Amygdala (tissue), 56 donors: ENCODE measurements at regions not wholly inside any gene's neighbourhood (a gene's known extent, or its start where the extent isn't known, plus 50 kb on each side); places are given as distances from the start of the nearest gene placed in this dataset.
A peak's percentile ranks its signal among the peaks of the same experiment; 100 is the strongest.

Experiments used
- DNase-seq, 56 donors: peaks; one replicate each; lab custom pipeline; 2025; lab: John Stamatoyannopoulos, UW

- no peak for DNase-seq
Observed at GRCh38 chr10:61110188-61110844, 166.3 kb upstream of the RHOBTB1 start.

GRCh38 chr10:61108915-61109314 lies 164.9 kb upstream of the RHOBTB1 start:
- DNase-seq = no peak

- no peak for DNase-seq
Observed at GRCh38 chr10:61100887-61101286, 156.9 kb upstream of the RHOBTB1 start.

GRCh38 chr10:61099756-61100155 lies 155.8 kb upstream of the RHOBTB1 start:
- no peak for DNase-seq

GRCh38 chr10:61098966-61099365 lies 155.0 kb upstream of the RHOBTB1 start:
- no peak for DNase-seq

- DNase-seq = no peak
Observed at GRCh38 chr10:61097026-61097425, 153.0 kb upstream of the RHOBTB1 start.

- DNase-seq = peak in 2 of 56 donors; percentile 6 to 36
Observed at GRCh38 chr10:61096056-61096455, 152.1 kb upstream of the RHOBTB1 start.

- DNase-seq = no peak
Observed at GRCh38 chr10:61091531-61091930, 147.5 kb upstream of the RHOBTB1 start.

- no peak for DNase-seq
Observed at GRCh38 chr10:61089251-61089650, 145.3 kb upstream of the RHOBTB1 start.

- no peak for DNase-seq
Observed at GRCh38 chr10:61084493-61084892, 140.5 kb upstream of the RHOBTB1 start.

GRCh38 chr10:61081301-61081700 lies 137.3 kb upstream of the RHOBTB1 start:
- no peak for DNase-seq

- DNase-seq = no peak
Observed at GRCh38 chr10:61078542-61079275, 134.7 kb upstream of the RHOBTB1 start.

- DNase-seq = no peak
Observed at GRCh38 chr10:61076572-61077114, 132.7 kb upstream of the RHOBTB1 start.

- no peak for DNase-seq
Observed at GRCh38 chr10:61073391-61073790, 129.4 kb upstream of the RHOBTB1 start.

GRCh38 chr10:61071580-61071979 lies 127.6 kb upstream of the RHOBTB1 start:
- no peak for DNase-seq

GRCh38 chr10:61068471-61068870 lies 124.5 kb upstream of the RHOBTB1 start:
- DNase-seq = no peak

- DNase-seq = no peak
Observed at GRCh38 chr10:61067671-61068336, 123.8 kb upstream of the RHOBTB1 start.

- DNase-seq = no peak
Observed at GRCh38 chr10:61066661-61067344, 122.8 kb upstream of the RHOBTB1 start.

GRCh38 chr10:61065051-61065450 lies 121.1 kb upstream of the RHOBTB1 start:
- DNase-seq = no peak

- no peak for DNase-seq
Observed at GRCh38 chr10:61064356-61064755, 120.4 kb upstream of the RHOBTB1 start.

- no peak for DNase-seq
Observed at GRCh38 chr10:61063901-61064300, 119.9 kb upstream of the RHOBTB1 start.
